ENCODE measurements at regions not wholly inside any gene's neighbourhood (a gene's known extent, or its start where the extent isn't known, plus 50 kb on each side); places are given as distances from the start of the nearest gene placed in this dataset.

DNA sequence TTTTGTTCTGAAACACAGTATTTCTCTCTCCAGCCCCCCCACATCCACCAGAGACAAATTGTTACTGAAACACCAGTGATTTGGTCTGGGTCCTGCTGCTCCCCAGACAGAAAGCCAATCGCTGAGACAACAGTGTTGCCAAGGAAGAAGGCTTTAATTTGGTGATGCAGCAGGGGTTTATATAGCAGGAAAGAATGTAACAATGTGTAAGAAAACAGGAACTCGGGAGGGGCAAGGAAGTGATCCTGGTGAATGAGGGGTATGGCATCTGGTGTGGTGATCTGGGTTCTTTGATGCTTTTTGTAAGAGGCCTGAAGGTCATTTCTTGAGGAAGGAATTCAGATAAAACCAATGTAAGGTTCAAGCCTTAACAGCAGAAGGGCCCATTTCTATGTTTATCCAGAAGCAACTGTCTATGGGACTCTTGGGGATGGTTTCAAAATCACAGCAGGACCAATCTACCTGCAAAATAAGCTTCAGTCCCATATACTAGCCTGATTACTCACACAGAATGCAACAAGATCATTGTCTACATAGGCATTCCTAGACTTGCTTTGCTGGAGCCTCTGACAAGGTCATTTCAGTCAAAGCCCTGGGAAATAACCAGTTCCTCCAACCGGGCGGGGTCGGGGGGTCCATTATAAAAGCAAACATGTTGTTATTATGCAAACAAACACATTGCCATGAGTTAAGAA, 445.2 kb upstream of the ZFP42 start:
- no peak overlapping the region for H3K27ac ChIP-seq
- H3K9me3 ChIP-seq = no peaks in the 10 kb centered on the region
- 75 to 80% methylated on average over 2 to 5 of the region's 5 CpGs for WGBS, 2 donors (ENCODE audit: low coverage in 1 of 2)
- H3K4me3 ChIP-seq = no peak overlapping the region
- no peaks in the 10 kb centered on the region for H3K27me3 ChIP-seq
- no peak for TF ChIP-seq POLR2AphosphoS5 (IDR thresholded peaks at IDR 0.05)
- TF ChIP-seq EP300 (IDR thresholded peaks at IDR 0.05) = no peak
- no peak for TF ChIP-seq CTCF (IDR thresholded peaks at IDR 0.05)
- no peak for TF ChIP-seq POLR2A (IDR thresholded peaks at IDR 0.05)
- H3K4me1 ChIP-seq = no peaks in the 10 kb centered on the region
- ATAC-seq = no peak
- no peaks in the 10 kb centered on the region for H3K36me3 ChIP-seq

DNA sequence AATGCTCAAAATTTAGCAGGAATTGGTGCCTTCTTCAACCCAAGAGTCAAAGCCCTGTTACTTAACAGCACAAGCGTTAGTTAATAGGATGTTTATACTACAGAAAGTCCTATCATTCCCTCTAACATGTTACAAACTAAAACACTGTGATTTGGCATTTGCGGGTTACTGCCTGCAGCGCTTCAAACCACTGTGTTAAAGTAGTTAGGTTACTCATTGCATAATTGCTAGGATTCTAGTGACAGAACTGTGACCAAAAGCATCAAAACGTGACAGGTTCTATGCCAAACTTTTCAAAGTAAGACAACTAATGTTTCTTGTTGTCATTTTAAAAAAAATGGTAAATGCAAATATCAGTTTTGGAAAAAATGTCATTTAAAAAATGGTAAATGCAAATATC, 442.8 kb upstream of the ZFP42 start:
- H3K9me3 ChIP-seq = peaks cover 0 to 4% (median 0%) of the 10 kb centered on the region in 3 donors
- no peaks in the 10 kb centered on the region for H3K27me3 ChIP-seq
- no peaks in the 10 kb centered on the region for H3K4me1 ChIP-seq
- no peak for TF ChIP-seq POLR2A (IDR thresholded peaks at IDR 0.05)
- TF ChIP-seq POLR2AphosphoS5 (IDR thresholded peaks at IDR 0.05) = no peak
- TF ChIP-seq CTCF (IDR thresholded peaks at IDR 0.05) = no peak
- TF ChIP-seq EP300 (IDR thresholded peaks at IDR 0.05) = no peak
- no peaks in the 10 kb centered on the region for H3K36me3 ChIP-seq
- H3K4me3 ChIP-seq = no peak overlapping the region
- WGBS, 2 donors (ENCODE audit: low coverage in 1 of 2) = 79 to 83% methylated on average over 4 of the region's 4 CpGs
- ATAC-seq = no peak
- no peak overlapping the region for H3K27ac ChIP-seq

DNA sequence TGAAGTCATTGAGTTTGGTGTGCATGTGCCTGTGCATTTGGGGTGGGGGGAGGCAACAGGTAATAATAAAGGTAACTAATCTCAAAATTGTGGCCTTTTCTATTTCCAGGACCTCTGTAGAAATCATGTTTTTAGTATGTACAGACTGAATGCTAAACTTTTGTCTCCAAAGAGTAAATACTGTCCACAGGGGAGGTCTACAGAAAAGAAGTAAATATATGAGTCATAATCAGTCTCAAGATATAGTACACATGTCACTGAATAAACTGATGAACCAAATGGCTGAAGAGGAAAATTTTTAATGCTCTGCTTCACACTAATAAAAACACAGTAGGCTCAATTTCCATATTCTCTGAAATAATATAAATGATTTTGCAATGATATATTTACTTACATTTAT, 440.4 kb upstream of the ZFP42 start:
- Histone ChIP-seq H3K27me3 (no peaks in the 10 kb centered on the region), H3K36me3 (no peaks in the 10 kb centered on the region), H3K4me3 (no peak overlapping the region), H3K27ac (no peak overlapping the region), H3K4me1 (no peaks in the 10 kb centered on the region), H3K9me3 (peaks cover 0 to 4% (median 0%) of the 10 kb centered on the region in 3 donors)
- ATAC-seq = no peak
- TF ChIP-seq POLR2A (IDR thresholded peaks at IDR 0.05) = no peak
- TF ChIP-seq EP300 (IDR thresholded peaks at IDR 0.05) = no peak
- no peak for TF ChIP-seq POLR2AphosphoS5 (IDR thresholded peaks at IDR 0.05)
- no peak for TF ChIP-seq CTCF (IDR thresholded peaks at IDR 0.05)

- H3K36me3 ChIP-seq = no peaks in the 10 kb centered on the region
- no peak overlapping the region for H3K4me3 ChIP-seq
- H3K27me3 ChIP-seq = no peaks in the 10 kb centered on the region
- H3K4me1 ChIP-seq = no peaks in the 10 kb centered on the region
- TF ChIP-seq POLR2AphosphoS5 (IDR thresholded peaks at IDR 0.05) (no peak), EP300 (IDR thresholded peaks at IDR 0.05) (no peak), POLR2A (IDR thresholded peaks at IDR 0.05) (no peak), CTCF (IDR thresholded peaks at IDR 0.05) (no peak)
- no peak overlapping the region for H3K27ac ChIP-seq
- peaks cover 0 to 4% (median 0%) of the 10 kb centered on the region in 3 donors for H3K9me3 ChIP-seq
- 0 to 36% methylated on average over 1 of the region's 1 CpG for WGBS, 2 donors (ENCODE audit: low coverage in 1 of 2)
- no peak for ATAC-seq
These were observed 437.2 kb upstream of the ZFP42 start for GRCh38 chr4:187558391-187558790.

DNA sequence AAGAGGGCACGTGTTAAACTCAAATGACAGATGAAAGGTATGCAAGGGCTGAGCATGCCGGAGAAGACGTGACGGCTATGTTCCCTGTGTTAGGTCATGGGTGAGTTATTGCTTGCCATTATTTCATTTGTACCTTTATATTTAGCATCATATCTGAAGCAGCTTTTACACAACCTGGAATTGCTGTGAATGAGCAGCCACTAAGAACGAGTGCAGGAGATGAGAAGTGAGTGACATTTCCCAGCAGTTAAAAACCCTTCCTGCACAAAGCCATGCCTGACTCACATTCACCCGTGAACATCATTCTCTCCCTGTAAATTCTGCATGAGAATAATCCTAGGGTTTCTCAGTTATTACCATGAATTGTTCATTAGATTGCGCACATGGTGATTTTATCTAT, 433.2 kb upstream of the ZFP42 start:
- Histone ChIP-seq H3K27ac (no peak overlapping the region), H3K36me3 (no peaks in the 10 kb centered on the region), H3K27me3 (no peaks in the 10 kb centered on the region), H3K4me1 (no peaks in the 10 kb centered on the region), H3K9me3 (peaks cover 0 to 3% (median 0%) of the 10 kb centered on the region in 3 donors), H3K4me3 (no peak overlapping the region)
- no peak for TF ChIP-seq CTCF (IDR thresholded peaks at IDR 0.05)
- ATAC-seq = no peak
- 62 to 75% methylated on average over 3 to 7 of the region's 7 CpGs for WGBS, 2 donors (ENCODE audit: low coverage in 1 of 2)

All from gastroesophageal sphincter (tissue), 4 donors.